IPS-NIHi7 (cell line): ENCODE measurements at regions not wholly inside any gene's neighbourhood (a gene's known extent, or its start where the extent isn't known, plus 50 kb on each side); places are given as distances from the start of the nearest gene placed in this dataset.
"Not testable (repeated sequence)": the region's sequence is repeated elsewhere in the genome, so short reads cannot be mapped to it uniquely, and the experiment has no call there.

Source experiments
- DNase-seq: peaks from one replicate; pipeline ENCODE4 v3.0.0; 2012; ENCODE audit warnings: mixed read lengths; ENCODE audit errors: extremely low spot score

GRCh38 chr2:120498576-120499394 is 152.8 kb downstream of the INHBB start:
- no peak for DNase-seq

GRCh38 chr2:120499784-120500495 is 154.0 kb downstream of the INHBB start:
- DNase-seq = no peak

- no peak for DNase-seq
Measured at GRCh38 chr2:120501591-120501990, 155.7 kb downstream of the INHBB start.

GRCh38 chr2:120502357-120502756 is 156.4 kb downstream of the INHBB start:
- DNase-seq = no peak

- DNase-seq = no peak
Measured at GRCh38 chr2:120502761-120503160, 156.8 kb downstream of the INHBB start.

- DNase-seq = no peak
Measured at GRCh38 chr2:120503206-120503792, 157.4 kb downstream of the INHBB start.

GRCh38 chr2:120503793-120504571 is 158.0 kb downstream of the INHBB start:
- DNase-seq = no peak

- DNase-seq = no peak
Measured at GRCh38 chr2:120504936-120505705, 159.2 kb downstream of the INHBB start.

GRCh38 chr2:120508567-120509041 is 162.7 kb downstream of the INHBB start:
- DNase-seq = no peak

- DNase-seq = no peak
Measured at GRCh38 chr2:120509213-120509815, 163.4 kb downstream of the INHBB start.

- no peak for DNase-seq
Measured at GRCh38 chr2:120509991-120510735, 164.2 kb downstream of the INHBB start.

- no peak for DNase-seq
Measured at GRCh38 chr2:120510751-120511395, 164.9 kb downstream of the INHBB start.

GRCh38 chr2:120511536-120511935 is 165.6 kb downstream of the INHBB start:
- DNase-seq = no peak

- no peak for DNase-seq
Measured at GRCh38 chr2:120511947-120512710, 166.2 kb downstream of the INHBB start.

GRCh38 chr2:120513776-120514357 is 167.9 kb downstream of the INHBB start:
- DNase-seq = no peak

- no peak for DNase-seq
Measured at GRCh38 chr2:120514521-120514920, 168.6 kb downstream of the INHBB start.

- not testable (repeated sequence) for DNase-seq
Measured at GRCh38 chr2:120515066-120515758, 169.3 kb downstream of the INHBB start.
